Activated naive CD4-positive, alpha-beta T cell treated with anti-CD3 and anti-CD28 coated beads for 36 hours (primary cell): ENCODE measurements at regions not wholly inside any gene's neighbourhood (a gene's known extent, or its start where the extent isn't known, plus 50 kb on each side); places are given as distances from the start of the nearest gene placed in this dataset.

Experiments
- CTCF ChIA-PET: fragments of 350-600 bp; sonication (Branson Sonifier 250); formaldehyde crosslinking; loops from one replicate; lab custom pipeline; 2021; ENCODE audit warnings: antibody characterized with exemption; lab: Charles Lee
- DNase-seq: peaks from one replicate; pipeline ENCODE4 v3.0.0-alpha.2; 2020
- H3K27ac Mint-ChIP-seq: one replicate; pipeline ENCODE4 v1.8.0; 2021; ENCODE audit warnings: mild to moderate bottlenecking, mixed read lengths
- H3K27me3 Mint-ChIP-seq: one replicate; pipeline ENCODE4 v1.8.0; 2021; ENCODE audit warnings: low read depth, mixed read lengths
- H3K36me3 Mint-ChIP-seq: one replicate; pipeline ENCODE4 v1.8.0; 2021; ENCODE audit warnings: low read depth, mixed read lengths
- H3K4me1 Mint-ChIP-seq: one replicate; pipeline ENCODE4 v1.8.0; 2021; ENCODE audit warnings: low read depth, mixed read lengths
- H3K4me3 Mint-ChIP-seq: one replicate; pipeline ENCODE4 v1.8.0; 2021; ENCODE audit warnings: mild to moderate bottlenecking, moderate library complexity, mixed read lengths
- H3K9me3 Mint-ChIP-seq: one replicate; pipeline ENCODE4 v1.8.0; 2021; ENCODE audit warnings: mixed read lengths
- intact Hi-C: fragments of 100-400 bp; cut with micrococcal nuclease; formaldehyde crosslinking; loops from one replicate; pipeline ENCODE4 v1.15.1; 2023

GRCh38 chr16:72264771-72265170 lies 92.8 kb upstream of the PMFBP1 start:
- CTCF ChIA-PET, result no interaction called here
- Mint-ChIP-seq H3K9me3 (no peaks in the 10 kb centered on the region), H3K4me3 (no peak overlapping the region), H3K27ac (no peak overlapping the region), H3K4me1 (no peaks in the 10 kb centered on the region), H3K36me3 (no peaks in the 10 kb centered on the region), H3K27me3 (no peaks in the 10 kb centered on the region)
- no peak for DNase-seq
- intact Hi-C loops, result no loop called here

DNA sequence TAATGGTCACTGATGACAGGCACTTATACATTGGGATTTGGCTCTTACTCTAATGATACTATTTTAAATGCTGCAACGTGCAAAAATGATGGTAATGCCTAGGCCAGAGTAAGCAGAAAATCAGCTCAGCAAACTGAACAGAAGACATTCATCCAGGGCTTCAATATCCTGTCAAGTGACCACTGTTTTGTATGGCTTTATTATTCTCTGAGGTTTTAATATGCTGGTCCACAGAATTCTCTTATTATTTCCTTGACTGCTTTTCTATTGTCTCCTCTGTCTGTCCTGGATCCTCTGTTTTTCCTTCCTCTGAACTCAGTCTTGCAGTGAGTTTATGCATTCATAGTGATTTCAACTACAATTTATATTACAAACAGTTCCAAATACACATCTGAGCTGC lies 90.8 kb upstream of the PMFBP1 start:
- H3K4me3 Mint-ChIP-seq, result no peak overlapping the region
- H3K9me3 Mint-ChIP-seq, result no peaks in the 10 kb centered on the region
- DNase-seq, result no peak
- intact Hi-C loops, result no loop called here
- H3K36me3 Mint-ChIP-seq, result no peaks in the 10 kb centered on the region
- no peaks in the 10 kb centered on the region for H3K4me1 Mint-ChIP-seq
- no peaks in the 10 kb centered on the region for H3K27me3 Mint-ChIP-seq
- H3K27ac Mint-ChIP-seq, result no peak overlapping the region
- CTCF ChIA-PET, result interaction anchor here (0.6 kb wide), 1 partner anchor 23 kb away, joined by 3 read pairs; no protein-coding TSS in a partner anchor

GRCh38 chr16:72261127-72261526 lies 89.2 kb upstream of the PMFBP1 start:
- intact Hi-C loops, result no loop called here
- Mint-ChIP-seq H3K9me3 (no peaks in the 10 kb centered on the region), H3K36me3 (no peaks in the 10 kb centered on the region), H3K4me3 (no peak overlapping the region), H3K27me3 (no peaks in the 10 kb centered on the region), H3K4me1 (no peaks in the 10 kb centered on the region), H3K27ac (no peak overlapping the region)
- CTCF ChIA-PET, result no interaction called here
- DNase-seq, result no peak

DNA sequence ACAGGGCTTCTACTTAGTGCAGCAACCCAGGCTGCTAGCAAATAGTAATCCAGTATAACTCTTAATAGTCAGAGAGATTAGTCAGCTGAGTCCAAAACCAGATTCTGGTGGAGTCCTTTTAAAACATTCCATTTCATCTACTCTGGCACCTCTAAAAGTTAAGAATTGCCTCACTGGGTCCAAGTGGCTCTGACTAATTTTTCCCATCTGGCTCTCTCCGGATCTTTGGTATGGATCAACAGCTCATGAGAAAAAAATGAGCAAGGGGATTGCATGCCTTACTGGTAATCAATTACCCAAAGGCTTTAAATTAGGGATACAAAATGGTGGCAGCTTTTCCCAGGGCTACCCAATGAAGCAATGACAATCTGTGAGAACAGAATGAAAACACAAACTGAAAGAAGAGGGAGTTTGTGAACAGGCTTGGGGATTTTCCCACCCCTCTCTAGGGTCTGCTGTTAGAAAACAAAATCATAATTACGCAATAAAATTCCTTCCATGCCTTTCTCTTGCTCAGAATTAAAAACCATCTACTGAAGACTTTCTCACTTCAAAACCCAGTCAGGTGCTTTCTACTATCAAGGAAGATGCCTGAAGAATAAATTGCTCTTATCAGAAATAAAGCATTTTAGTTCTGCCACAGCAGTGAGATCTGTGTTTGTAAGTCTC lies 84.6 kb upstream of the PMFBP1 start:
- no peaks in the 10 kb centered on the region for H3K9me3 Mint-ChIP-seq
- H3K4me1 Mint-ChIP-seq, result no peaks in the 10 kb centered on the region
- H3K27me3 Mint-ChIP-seq, result no peaks in the 10 kb centered on the region
- no peak overlapping the region for H3K4me3 Mint-ChIP-seq
- intact Hi-C loops, result no loop called here
- no peak overlapping the region for H3K27ac Mint-ChIP-seq
- H3K36me3 Mint-ChIP-seq, result no peaks in the 10 kb centered on the region
- DNase-seq, result no peak
- CTCF ChIA-PET, result no interaction called here

GRCh38 chr16:72255786-72256185 lies 83.8 kb upstream of the PMFBP1 start:
- CTCF ChIA-PET, result no interaction called here
- intact Hi-C loops, result no loop called here
- Mint-ChIP-seq H3K4me3 (no peak overlapping the region), H3K4me1 (no peaks in the 10 kb centered on the region), H3K27ac (no peak overlapping the region), H3K27me3 (no peaks in the 10 kb centered on the region), H3K9me3 (no peaks in the 10 kb centered on the region), H3K36me3 (no peaks in the 10 kb centered on the region)
- no peak for DNase-seq

DNA sequence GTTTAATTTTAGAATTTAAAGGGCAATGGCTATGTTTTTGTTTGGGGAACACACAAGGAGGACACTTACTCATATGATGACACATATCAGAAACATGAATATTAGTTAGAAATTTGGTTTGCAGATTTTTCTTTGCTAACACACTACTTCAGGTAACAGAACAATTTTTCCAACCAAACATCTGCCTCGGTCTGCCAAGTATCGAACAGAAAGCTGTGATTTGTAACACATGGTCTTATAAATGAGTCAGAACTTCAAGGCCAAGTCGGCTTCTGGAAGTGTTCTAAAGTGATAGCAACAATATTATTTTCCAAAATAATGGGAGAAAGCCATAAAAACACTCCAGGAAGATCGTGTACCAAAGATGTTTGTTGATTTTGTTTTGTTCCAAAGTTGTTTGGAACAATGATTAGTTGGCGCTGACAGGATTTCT lies 75.9 kb upstream of the PMFBP1 start:
- DNase-seq, result no peak
- Mint-ChIP-seq H3K36me3 (no peaks in the 10 kb centered on the region), H3K9me3 (no peaks in the 10 kb centered on the region), H3K27me3 (no peaks in the 10 kb centered on the region), H3K4me1 (peaks cover 4% of the 10 kb centered on the region), H3K4me3 (no peak overlapping the region), H3K27ac (no peak overlapping the region)
- intact Hi-C loops, result loop anchor here (5.0 kb wide), 1 partner anchor 121 kb away; no protein-coding TSS in a partner anchor
- CTCF ChIA-PET, result interaction anchor here (0.6 kb wide), 1 partner anchor 219 kb away, joined by 3 read pairs; no protein-coding TSS in a partner anchor

DNA sequence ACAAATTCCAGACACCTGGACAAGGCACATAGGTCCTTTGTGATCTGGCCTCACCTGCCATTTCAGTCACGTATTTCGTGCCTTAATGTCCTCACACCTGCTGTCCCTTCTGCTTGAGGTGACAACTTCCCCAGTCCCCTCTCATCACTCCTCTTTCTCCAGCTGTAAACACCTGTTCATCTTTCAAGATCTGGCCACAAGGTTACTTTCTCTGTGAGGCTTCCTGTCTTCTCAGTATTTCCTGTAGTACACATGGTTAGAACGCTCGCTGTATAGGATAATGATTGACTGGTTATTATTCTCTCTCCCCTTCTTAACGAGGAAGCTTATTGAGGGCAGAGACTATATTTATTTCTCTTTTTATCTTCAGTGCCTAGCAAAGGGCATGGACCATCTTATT lies 74.5 kb upstream of the PMFBP1 start:
- no peaks in the 10 kb centered on the region for H3K9me3 Mint-ChIP-seq
- intact Hi-C loops, result loop anchor here (5.0 kb wide), 1 partner anchor 119 kb away; no protein-coding TSS in a partner anchor
- peaks cover 4% of the 10 kb centered on the region for H3K4me1 Mint-ChIP-seq
- H3K36me3 Mint-ChIP-seq, result no peaks in the 10 kb centered on the region
- H3K4me3 Mint-ChIP-seq, result no peak overlapping the region
- H3K27me3 Mint-ChIP-seq, result no peaks in the 10 kb centered on the region
- CTCF ChIA-PET, result no interaction called here
- no peak overlapping the region for H3K27ac Mint-ChIP-seq
- DNase-seq, result no peak

DNA sequence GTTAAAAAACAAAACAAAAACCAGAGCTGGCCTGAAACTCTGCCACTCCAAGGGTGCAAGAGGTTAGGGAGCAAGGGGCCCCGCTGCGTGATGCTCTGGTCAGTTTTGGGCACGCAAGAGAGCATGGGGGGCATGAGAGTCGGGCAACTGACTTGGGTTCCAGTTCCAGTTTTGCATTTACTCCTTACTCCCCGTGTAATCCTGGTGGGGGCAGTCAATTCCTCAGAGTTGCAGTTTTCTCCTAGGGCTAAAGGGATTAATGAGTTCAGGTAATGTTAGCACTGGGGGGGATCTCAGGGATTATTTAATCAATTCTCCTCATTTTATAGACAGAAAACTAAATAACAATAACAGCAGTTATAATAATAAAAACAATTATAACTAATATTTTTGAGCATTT lies 72.9 kb upstream of the PMFBP1 start:
- intact Hi-C loops, result loop anchor here (5.0 kb wide), 1 partner anchor 118 kb away; no protein-coding TSS in a partner anchor
- DNase-seq, result no peak
- no peak overlapping the region for H3K27ac Mint-ChIP-seq
- H3K9me3 Mint-ChIP-seq, result no peaks in the 10 kb centered on the region
- H3K27me3 Mint-ChIP-seq, result no peaks in the 10 kb centered on the region
- CTCF ChIA-PET, result no interaction called here
- no peak overlapping the region for H3K4me3 Mint-ChIP-seq
- H3K36me3 Mint-ChIP-seq, result no peaks in the 10 kb centered on the region
- H3K4me1 Mint-ChIP-seq, result peaks cover 4% of the 10 kb centered on the region

- Mint-ChIP-seq H3K4me3 (no peak overlapping the region), H3K27me3 (peaks cover 3% of the 10 kb centered on the region), H3K4me1 (peaks cover 4% of the 10 kb centered on the region), H3K27ac (no peak overlapping the region), H3K9me3 (no peaks in the 10 kb centered on the region), H3K36me3 (no peaks in the 10 kb centered on the region)
- intact Hi-C loops, result no loop called here
- no peak for DNase-seq
- CTCF ChIA-PET, result interaction anchor here (0.8 kb wide), 1 partner anchor 11 kb away, joined by 4 read pairs; no protein-coding TSS in a partner anchor
Observed at GRCh38 chr16:72243621-72244020, 71.7 kb upstream of the PMFBP1 start.

DNA sequence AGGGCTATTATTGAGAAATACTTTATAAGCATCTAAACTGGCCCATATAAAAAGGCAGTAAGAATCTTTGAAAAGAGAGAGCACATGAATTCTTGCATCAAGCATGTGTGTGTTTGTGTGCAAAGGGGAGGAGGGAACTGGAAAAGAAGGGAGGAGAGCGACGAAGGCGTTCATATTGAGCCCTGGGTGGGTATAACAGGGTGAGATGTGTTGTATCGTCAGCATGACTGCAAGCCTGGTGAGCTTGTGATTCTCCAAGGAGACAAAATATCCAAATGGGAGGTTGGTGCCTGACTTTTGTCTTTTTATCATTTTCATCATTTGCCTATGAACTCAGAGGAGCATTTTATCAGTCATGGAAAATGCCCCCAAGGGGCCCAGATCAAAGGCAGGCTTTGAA lies 70.8 kb upstream of the PMFBP1 start:
- intact Hi-C loops, result no loop called here
- DNase-seq, result no peak
- CTCF ChIA-PET, result no interaction called here
- H3K27me3 Mint-ChIP-seq, result peaks cover 3% of the 10 kb centered on the region
- peaks cover 4% of the 10 kb centered on the region for H3K4me1 Mint-ChIP-seq
- no peaks in the 10 kb centered on the region for H3K9me3 Mint-ChIP-seq
- H3K4me3 Mint-ChIP-seq, result no peak overlapping the region
- H3K36me3 Mint-ChIP-seq, result no peaks in the 10 kb centered on the region
- H3K27ac Mint-ChIP-seq, result no peak overlapping the region

- peaks cover 4% of the 10 kb centered on the region for H3K4me1 Mint-ChIP-seq
- DNase-seq, result no peak
- CTCF ChIA-PET, result no interaction called here
- no peak overlapping the region for H3K27ac Mint-ChIP-seq
- H3K36me3 Mint-ChIP-seq, result no peaks in the 10 kb centered on the region
- intact Hi-C loops, result no loop called here
- H3K4me3 Mint-ChIP-seq, result no peak overlapping the region
- no peaks in the 10 kb centered on the region for H3K9me3 Mint-ChIP-seq
- peaks cover 3% of the 10 kb centered on the region for H3K27me3 Mint-ChIP-seq
Observed at GRCh38 chr16:72241930-72242329, 70.0 kb upstream of the PMFBP1 start.

DNA sequence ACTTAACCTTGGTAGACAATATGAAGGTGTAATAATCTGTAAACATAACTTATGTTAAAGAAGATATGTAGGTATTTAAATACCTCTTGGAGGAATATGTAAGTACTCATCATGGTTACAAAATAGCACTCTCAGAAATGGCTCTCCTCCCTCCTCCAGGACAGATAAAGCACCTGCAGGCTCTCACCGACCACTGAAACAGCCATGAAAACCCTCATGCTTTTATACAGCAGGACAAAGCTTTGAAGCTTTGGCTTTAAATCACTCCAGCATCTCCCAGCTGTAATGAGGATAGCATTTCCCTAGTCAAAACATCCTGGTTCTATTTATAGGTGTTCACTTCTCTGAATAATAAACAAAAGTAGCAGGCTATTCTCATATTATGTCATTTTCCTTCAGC lies 69.1 kb upstream of the PMFBP1 start:
- intact Hi-C loops, result no loop called here
- H3K4me1 Mint-ChIP-seq, result no peaks in the 10 kb centered on the region
- H3K36me3 Mint-ChIP-seq, result no peaks in the 10 kb centered on the region
- DNase-seq, result no peak
- no peak overlapping the region for H3K27ac Mint-ChIP-seq
- H3K9me3 Mint-ChIP-seq, result no peaks in the 10 kb centered on the region
- H3K27me3 Mint-ChIP-seq, result peaks cover 3% of the 10 kb centered on the region
- no peak overlapping the region for H3K4me3 Mint-ChIP-seq
- CTCF ChIA-PET, result no interaction called here

GRCh38 chr16:72240466-72240865 lies 68.5 kb upstream of the PMFBP1 start:
- Mint-ChIP-seq H3K9me3 (no peaks in the 10 kb centered on the region), H3K4me3 (no peak overlapping the region), H3K36me3 (no peaks in the 10 kb centered on the region), H3K27me3 (peaks cover 3% of the 10 kb centered on the region), H3K4me1 (no peaks in the 10 kb centered on the region), H3K27ac (no peak overlapping the region)
- intact Hi-C loops, result loop anchor here (1.0 kb wide), 1 partner anchor 227 kb away; no protein-coding TSS in a partner anchor
- no peak for DNase-seq
- CTCF ChIA-PET, result no interaction called here
